ENCODE measurements at regions not wholly inside any gene's neighbourhood (a gene's known extent, or its start where the extent isn't known, plus 50 kb on each side); places are given as distances from the start of the nearest gene placed in this dataset.

- Histone ChIP-seq H3K36me3 (ENCODE audit: control insufficient read depth, insufficient read depth, low read length) (no peaks in the 10 kb centered on the region), H3K9me3 (ENCODE audit: control insufficient read depth, insufficient read depth, low read length) (no peaks in the 10 kb centered on the region), H3K4me3 (ENCODE audit: low read length) (no peak overlapping the region), H3K4me1 (ENCODE audit: control insufficient read depth, insufficient read depth, low read length) (no peaks in the 10 kb centered on the region), H3K27ac (ENCODE audit: low read length) (no peak overlapping the region), H3K27me3 (ENCODE audit: control insufficient read depth, insufficient read depth, low read length) (no peaks in the 10 kb centered on the region)
- TF ChIP-seq CTCF (IDR thresholded peaks at IDR 0.05), result no peak
- Mint-ChIP-seq H3K36me3 (no peaks in the 10 kb centered on the region), H3K9me3 (peaks cover 3 to 5% of the 10 kb centered on the region in 2 donors), H3K4me1 (no peaks in the 10 kb centered on the region), H3K27ac (no peak overlapping the region), H3K4me3 (no peak overlapping the region), H3K27me3 (ENCODE audit: low read depth in 2 of 2) (no peaks in the 10 kb centered on the region)
- ATAC-seq (no peak), DNase-seq (no peak)
- WGBS (ENCODE audit: insufficient coverage), result 100% methylated on average over 1 of the region's 1 CpG
- intact Hi-C loops (cut with micrococcal nuclease), result no loop called here
Measured at GRCh38 chr1:68365709-68366382, 83.9 kb downstream of the RPE65 start.

DNA sequence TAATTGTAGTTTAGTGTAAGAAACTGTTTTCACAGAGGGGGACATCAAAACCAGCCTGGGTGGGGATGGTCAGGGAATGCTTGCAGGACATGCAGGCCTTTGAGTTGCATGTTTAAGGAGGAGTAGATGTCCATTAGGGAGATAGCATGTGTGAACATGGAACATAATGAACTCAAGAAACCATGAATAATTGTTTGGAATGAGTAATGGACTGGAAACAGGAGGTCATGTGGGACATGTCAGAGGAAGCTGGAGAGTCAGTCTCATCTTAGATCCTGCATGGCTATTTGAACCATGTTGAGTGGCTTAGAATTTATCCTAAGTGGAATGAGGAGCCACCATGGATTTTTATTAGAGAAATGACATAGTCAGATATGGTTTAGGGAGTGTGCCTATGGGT, 86.4 kb downstream of the RPE65 start:
- H3K4me1 ChIP-seq (ENCODE audit: control insufficient read depth, insufficient read depth, low read length), result no peaks in the 10 kb centered on the region
- H3K27me3 Mint-ChIP-seq (ENCODE audit: low read depth in 2 of 2), result peaks cover 0 to 3% of the 10 kb centered on the region in 2 donors
- no peak overlapping the region for H3K4me3 ChIP-seq (ENCODE audit: low read length)
- H3K36me3 Mint-ChIP-seq, result no peaks in the 10 kb centered on the region
- no peaks in the 10 kb centered on the region for H3K36me3 ChIP-seq (ENCODE audit: control insufficient read depth, insufficient read depth, low read length)
- no peak for DNase-seq
- H3K9me3 ChIP-seq (ENCODE audit: control insufficient read depth, insufficient read depth, low read length), result no peaks in the 10 kb centered on the region
- no peak for ATAC-seq
- no peaks in the 10 kb centered on the region for H3K4me1 Mint-ChIP-seq
- no peaks in the 10 kb centered on the region for H3K27me3 ChIP-seq (ENCODE audit: control insufficient read depth, insufficient read depth, low read length)
- no peak overlapping the region for H3K27ac ChIP-seq (ENCODE audit: low read length)
- H3K9me3 Mint-ChIP-seq, result peaks cover 6 to 7% of the 10 kb centered on the region in 2 donors
- intact Hi-C loops (cut with micrococcal nuclease), result no loop called here
- no peak overlapping the region for H3K27ac Mint-ChIP-seq
- no peak for TF ChIP-seq CTCF (IDR thresholded peaks at IDR 0.05)
- H3K4me3 Mint-ChIP-seq, result no peak overlapping the region

- ATAC-seq, result no peak
- Mint-ChIP-seq H3K27ac (no peak overlapping the region), H3K27me3 (ENCODE audit: low read depth in 2 of 2) (peaks cover 0 to 3% of the 10 kb centered on the region in 2 donors), H3K4me1 (no peaks in the 10 kb centered on the region), H3K9me3 (peaks cover 6 to 7% of the 10 kb centered on the region in 2 donors), H3K4me3 (no peak overlapping the region), H3K36me3 (no peaks in the 10 kb centered on the region)
- Histone ChIP-seq H3K27ac (ENCODE audit: low read length) (no peak overlapping the region), H3K4me3 (ENCODE audit: low read length) (no peak overlapping the region), H3K36me3 (ENCODE audit: control insufficient read depth, insufficient read depth, low read length) (no peaks in the 10 kb centered on the region), H3K4me1 (ENCODE audit: control insufficient read depth, insufficient read depth, low read length) (no peaks in the 10 kb centered on the region), H3K27me3 (ENCODE audit: control insufficient read depth, insufficient read depth, low read length) (no peaks in the 10 kb centered on the region), H3K9me3 (ENCODE audit: control insufficient read depth, insufficient read depth, low read length) (no peaks in the 10 kb centered on the region)
- DNase-seq, result no peak
- TF ChIP-seq CTCF (IDR thresholded peaks at IDR 0.05), result no peak
- intact Hi-C loops (cut with micrococcal nuclease), result no loop called here
- WGBS (ENCODE audit: insufficient coverage), result 83% methylated on average over 3 of the region's 3 CpGs
Measured at GRCh38 chr1:68361346-68361910, 88.3 kb downstream of the RPE65 start.

- Mint-ChIP-seq H3K9me3 (peaks cover 7 to 10% of the 10 kb centered on the region in 2 donors), H3K4me1 (no peaks in the 10 kb centered on the region), H3K27me3 (ENCODE audit: low read depth in 2 of 2) (peaks cover 0 to 7% of the 10 kb centered on the region in 2 donors), H3K4me3 (no peak overlapping the region), H3K27ac (no peak overlapping the region), H3K36me3 (no peaks in the 10 kb centered on the region)
- 80% methylated on average over 2 of the region's 2 CpGs for WGBS (ENCODE audit: insufficient coverage)
- Histone ChIP-seq H3K36me3 (ENCODE audit: control insufficient read depth, insufficient read depth, low read length) (no peaks in the 10 kb centered on the region), H3K27ac (ENCODE audit: low read length) (no peak overlapping the region), H3K27me3 (ENCODE audit: control insufficient read depth, insufficient read depth, low read length) (no peaks in the 10 kb centered on the region), H3K9me3 (ENCODE audit: control insufficient read depth, insufficient read depth, low read length) (no peaks in the 10 kb centered on the region), H3K4me1 (ENCODE audit: control insufficient read depth, insufficient read depth, low read length) (no peaks in the 10 kb centered on the region), H3K4me3 (ENCODE audit: low read length) (no peak overlapping the region)
- ATAC-seq (no peak), DNase-seq (no peak)
- intact Hi-C loops (cut with micrococcal nuclease), result no loop called here
- no peak for TF ChIP-seq CTCF (IDR thresholded peaks at IDR 0.05)
Measured at GRCh38 chr1:68359045-68359444, 90.7 kb downstream of the RPE65 start.
